C1 segment of cervical spinal cord (tissue), 14 donors: ENCODE measurements at regions not wholly inside any gene's neighbourhood (a gene's known extent, or its start where the extent isn't known, plus 50 kb on each side); places are given as distances from the start of the nearest gene placed in this dataset.
A peak's percentile ranks its signal among the peaks of the same experiment; 100 is the strongest.

Source experiments
- DNase-seq, 14 donors: peaks; one replicate each; lab custom pipeline; 2025; lab: John Stamatoyannopoulos, UW

DNA sequence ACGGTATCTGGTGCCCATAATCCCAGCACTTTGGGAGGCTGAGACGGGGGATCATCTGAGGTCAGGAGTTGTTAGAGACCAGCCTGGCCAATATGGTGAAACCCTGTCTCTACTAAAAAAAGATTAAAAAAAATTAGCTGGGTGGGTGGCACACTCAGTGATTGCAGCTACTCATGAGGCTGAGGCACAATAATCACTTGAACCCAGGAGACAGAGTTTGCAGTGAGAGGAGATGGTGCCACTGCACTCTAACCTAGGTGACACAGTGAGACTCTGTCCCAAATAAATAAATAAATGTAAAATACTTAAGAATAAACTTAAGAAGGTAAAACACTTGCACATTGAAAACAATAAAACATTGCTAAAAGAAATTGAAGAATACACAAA is 90.4 kb downstream of the ZNF280B start:
- DNase-seq, result no peak

DNA sequence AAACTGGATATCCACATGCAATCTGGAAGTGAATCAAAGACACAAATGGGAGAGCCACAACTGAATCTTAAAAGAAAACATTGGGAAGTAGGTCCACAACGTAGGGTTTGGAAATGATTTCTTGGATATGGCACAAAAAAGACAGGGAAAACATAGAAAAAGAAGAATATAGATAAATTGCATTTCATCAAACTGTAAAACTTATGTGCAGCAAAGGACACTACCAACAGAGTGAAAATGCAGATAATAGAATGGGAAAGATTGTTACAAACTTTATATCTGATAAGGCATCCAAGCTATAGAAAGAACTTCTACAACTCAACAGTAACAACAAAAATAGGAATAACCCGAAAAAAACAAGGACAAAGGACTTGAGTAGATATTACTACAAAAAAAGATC is 89.6 kb downstream of the ZNF280B start:
- DNase-seq, result no peak

DNA sequence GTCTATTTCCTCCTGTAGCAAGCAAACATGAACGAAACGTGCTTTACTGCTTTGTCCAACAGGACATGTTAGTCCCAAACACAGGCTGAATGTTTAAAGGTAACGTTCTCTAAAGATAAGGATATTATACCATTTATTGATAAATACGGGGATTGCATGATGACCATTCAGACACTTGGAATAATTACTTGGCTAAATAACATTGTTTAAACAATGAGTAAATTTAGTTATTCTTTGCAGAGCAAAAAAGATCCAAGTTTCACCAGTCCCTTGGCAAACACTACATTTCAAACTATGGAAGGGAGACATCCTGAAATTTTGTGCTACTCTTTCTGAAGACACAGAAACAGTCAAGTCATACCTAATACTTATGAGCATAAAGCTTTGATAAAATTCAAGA is 88.0 kb downstream of the ZNF280B start:
- DNase-seq, result no peak

DNA sequence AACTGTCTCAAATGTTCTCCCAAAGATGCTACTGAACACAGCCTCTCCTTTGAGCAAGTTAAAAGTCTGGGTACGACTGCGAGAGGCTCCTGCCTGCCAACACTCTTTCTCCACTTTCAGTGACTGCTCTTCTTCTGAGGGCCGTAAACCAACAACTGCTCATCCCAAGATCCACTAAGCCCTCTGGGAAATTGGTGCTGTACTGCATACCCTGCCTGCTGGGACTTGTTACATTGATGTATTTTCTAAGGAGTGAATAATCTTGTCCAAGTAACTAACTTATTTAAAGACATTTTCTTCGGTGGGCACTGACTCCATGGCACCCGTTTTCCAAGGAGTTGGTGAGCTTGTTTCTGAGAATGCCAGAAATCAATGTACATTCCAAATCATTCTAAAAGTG is 87.2 kb downstream of the ZNF280B start:
- DNase-seq, result no peak

DNA sequence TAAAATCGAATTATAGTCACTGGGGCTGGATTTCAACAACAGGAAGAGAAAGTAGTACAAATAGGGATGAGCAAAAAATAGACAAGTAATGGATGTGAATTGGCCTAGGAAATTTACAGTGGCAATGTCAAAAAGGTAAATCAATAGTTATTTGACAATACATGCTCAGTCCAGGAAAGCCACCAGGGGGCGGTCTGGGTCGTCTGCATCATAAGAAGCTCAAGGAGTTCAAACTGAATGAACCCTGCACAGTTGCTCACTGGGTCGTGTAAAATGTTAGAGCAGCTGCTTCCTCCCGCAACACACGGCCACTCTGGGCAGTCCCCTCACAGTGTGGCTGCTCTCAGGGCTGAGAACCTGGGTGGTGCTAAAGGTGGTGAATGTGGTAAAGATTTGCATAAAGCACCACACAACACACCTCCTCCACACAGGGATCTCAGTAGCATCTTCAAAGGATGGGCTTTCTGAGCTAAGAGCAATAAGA is 85.9 kb downstream of the ZNF280B start:
- DNase-seq, result peak in 7 of 14 donors; percentile 12 to 43 (median 25)

DNA sequence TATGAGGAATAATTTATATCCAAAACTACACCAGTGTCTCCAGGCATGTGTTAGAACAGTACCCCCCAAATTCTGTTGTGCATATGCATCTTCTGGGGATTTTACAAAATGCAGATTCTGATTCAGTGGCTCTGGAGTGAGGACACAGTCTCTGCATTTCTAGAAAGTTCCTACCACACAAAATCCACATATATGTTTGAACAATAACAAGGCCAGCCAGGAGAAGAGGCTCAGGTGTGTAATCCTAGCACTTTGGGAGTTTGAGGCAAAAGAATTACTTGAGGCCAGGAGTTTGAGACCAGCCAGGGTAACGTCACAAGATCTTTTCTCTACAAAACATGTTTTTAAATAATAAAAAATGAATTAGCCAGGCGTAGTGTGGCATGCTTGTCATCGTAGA is 84.9 kb downstream of the ZNF280B start:
- DNase-seq, result no peak

DNA sequence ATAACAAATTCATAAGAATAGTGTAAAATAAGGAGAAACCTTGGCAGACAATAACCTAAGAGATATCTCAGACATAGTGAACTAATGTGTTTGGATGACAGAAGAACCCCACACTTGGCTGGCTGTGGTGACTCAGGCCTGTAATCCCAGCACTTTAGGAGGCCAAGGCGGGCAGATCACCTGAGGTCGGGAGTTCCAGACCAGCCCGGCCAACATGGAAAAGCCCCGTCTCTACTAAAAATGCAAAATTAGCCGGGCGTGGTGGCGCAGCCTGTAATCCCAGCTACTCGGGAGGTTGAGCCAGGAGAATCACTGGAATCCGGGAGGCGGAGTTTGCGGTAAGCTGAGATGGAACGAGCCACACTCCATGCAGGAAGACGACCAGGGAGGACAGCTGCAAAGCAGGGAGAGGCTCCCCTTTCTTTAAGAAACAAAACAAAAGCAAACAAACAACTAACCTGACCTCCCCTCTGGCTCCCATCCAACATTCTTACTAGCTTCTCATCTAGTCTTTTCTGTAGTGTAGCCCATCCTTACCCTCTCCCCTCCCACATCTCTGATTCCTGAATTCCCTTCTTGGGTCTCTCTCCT is 84.2 kb downstream of the ZNF280B start:
- DNase-seq, result no peak

DNA sequence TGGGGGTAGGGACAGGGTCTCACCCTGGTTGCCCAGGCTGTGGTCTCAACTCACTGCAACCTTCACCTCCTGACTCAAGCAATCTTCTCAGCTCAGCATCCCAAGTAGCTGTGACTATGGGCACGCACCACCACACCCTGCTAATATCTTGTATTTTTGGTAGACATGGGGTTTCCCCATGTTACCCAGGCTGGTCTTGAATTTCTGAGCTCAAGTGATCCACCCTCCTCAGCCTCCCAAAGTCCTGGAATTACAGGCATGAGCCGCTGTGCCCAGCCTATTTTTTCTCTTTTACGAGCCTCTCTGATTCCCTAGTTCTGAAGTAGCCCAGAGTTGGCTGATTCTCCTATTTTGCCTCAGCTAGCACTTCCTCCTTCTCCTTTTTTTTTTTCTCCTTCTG is 83.6 kb downstream of the ZNF280B start:
- DNase-seq, result no peak

DNA sequence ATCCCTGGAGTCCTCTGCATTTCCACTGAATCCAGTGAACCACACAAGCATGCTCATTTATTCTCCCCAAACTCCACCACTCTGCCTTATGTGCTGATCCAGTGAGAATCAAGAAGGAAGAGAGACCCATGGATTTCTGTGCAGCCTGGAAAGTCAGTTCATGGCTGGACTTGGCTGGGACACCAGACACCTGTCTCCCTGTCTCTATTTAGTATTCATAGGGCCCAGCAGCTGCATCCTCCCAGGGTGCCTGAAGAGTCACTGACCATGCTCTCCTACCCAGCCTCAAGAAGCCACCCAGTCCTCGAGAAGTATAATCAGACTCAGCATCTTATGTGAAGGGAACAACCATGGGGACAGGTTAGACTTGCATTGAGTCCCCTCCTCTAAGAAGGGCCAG is 83.2 kb downstream of the ZNF280B start:
- no peak for DNase-seq

DNA sequence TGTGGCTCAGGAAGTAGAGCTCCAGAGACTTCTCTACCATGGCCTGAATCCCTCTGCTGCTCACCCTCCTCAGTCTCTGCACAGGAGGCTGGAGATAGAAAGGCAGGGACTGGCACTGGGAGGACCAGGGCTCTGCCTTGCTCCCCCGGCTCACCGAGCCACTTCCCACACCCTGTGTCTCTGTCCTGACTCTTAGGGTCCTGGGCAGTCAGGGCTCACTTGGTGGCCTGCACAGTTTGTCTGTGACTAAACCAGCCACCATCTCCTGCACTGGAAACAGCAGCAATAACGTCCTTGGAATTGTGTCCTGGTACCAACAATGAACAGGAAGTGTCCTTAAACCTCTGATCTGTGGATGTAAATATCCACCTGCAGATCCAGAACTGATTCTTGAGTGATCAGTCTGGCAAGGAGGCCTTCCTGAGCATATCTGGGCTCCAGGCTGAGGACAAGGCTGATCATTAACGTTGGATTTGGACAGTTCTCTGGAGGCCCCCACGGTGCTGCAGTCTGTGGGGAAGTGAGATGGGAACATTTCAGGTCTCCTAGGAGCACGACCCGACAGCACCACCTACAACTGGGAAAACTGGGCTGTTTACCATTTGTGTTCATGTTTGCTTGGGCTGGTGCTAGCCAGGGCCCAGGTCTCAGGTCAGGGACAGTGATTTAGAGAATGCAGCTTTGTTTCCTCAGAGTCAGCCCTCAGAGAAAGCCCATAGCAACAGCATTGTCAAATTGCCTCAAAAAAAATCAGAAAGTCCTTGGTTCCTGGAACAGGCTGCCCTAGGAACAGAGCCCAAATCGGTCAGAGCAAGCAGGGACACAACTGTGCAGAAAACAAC is 82.5 kb downstream of the ZNF280B start:
- DNase-seq, result no peak

DNA sequence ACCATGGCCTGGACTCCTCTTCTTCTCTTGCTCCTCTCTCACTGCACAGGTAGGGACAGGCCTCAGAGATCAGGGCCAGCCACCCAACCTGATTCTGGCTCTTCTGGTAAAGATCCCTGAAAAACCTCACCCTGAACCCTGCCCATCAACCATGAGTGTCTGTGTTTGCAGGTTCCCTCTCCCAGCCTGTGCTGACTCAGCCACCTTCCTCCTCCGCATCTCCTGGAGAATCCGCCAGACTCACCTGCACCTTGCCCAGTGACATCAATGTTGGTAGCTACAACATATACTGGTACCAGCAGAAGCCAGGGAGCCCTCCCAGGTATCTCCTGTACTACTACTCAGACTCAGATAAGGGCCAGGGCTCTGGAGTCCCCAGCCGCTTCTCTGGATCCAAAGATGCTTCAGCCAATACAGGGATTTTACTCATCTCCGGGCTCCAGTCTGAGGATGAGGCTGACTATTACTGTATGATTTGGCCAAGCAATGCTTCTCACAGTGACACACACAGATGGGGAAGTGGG is 80.9 kb downstream of the ZNF280B start:
- DNase-seq, result no peak

DNA sequence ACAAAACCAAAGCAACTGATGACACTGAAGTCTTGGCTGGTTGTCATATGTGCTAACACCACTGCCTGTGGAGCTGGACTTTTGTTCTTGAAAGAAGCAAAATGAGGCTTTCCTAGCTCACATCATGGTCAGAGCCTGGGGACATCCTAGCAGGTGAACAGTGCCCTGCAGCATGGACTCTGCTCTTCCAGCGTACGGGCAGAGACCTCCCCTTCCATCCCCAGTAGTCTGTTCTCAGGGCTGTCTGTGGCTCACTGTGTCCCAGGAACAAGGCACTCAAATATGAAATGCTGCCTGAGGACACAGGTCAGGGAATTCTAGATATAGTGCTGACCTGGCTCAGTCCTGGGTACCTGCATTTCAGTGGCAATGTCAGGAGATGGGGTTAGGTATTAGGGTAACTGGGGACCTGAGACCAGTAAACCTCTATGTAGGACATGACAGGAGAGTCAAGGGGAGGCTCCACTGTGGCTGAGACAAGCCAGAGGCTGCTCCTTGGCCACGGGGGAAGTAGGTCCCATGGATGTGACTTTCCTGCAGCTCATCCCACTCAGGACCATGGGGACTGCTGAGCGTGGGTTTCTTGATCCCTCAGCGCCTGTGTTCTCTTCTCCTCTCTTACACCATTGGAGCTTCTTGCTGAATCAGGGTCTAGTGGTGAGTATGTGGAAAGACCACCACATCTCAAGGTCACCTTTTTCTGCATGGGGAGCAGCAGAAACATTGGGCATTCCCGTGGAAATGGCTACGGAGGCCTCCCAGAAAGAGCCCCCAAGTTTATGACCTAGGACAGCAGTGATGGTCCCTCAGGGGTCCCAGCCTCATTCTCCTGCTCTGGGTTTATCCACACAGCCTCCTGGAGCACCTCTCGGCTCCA is 80.1 kb downstream of the ZNF280B start:
- DNase-seq, result no peak

DNA sequence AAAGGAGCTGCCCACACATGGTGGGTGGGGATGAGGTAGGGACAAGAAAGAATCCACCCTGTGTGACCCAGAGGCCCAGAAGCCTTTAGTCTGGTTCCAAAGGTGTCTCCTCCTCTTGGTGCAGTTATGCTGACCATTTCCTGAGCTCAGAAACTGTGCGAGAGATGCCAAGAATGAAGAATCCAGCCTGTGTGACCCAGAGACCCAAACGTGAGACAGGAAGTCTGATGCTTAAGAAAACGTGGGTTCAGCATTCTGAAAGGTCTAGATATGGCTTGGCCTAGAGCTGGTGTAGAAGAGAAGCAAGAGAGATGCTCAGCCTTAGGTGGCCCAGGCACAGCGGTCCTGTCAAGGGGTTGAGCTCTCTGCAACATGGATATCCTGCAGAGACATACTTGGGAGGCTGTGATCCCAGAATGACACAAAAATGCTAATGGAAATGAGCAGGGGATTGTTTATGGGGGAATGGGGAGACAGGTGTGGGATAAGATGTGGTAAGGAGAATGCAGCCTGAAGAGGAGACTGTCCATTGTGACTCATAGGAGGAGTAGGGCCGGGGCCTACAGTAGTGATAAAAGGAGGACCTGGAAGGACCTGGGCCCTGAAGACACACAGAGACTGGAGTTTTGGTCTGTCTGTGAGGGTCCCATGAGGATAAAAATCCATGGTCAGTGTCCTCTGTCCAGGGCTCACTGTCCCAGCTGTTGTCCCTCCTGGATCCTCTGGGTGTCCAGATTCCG is 79.0 kb downstream of the ZNF280B start:
- DNase-seq, result no peak

DNA sequence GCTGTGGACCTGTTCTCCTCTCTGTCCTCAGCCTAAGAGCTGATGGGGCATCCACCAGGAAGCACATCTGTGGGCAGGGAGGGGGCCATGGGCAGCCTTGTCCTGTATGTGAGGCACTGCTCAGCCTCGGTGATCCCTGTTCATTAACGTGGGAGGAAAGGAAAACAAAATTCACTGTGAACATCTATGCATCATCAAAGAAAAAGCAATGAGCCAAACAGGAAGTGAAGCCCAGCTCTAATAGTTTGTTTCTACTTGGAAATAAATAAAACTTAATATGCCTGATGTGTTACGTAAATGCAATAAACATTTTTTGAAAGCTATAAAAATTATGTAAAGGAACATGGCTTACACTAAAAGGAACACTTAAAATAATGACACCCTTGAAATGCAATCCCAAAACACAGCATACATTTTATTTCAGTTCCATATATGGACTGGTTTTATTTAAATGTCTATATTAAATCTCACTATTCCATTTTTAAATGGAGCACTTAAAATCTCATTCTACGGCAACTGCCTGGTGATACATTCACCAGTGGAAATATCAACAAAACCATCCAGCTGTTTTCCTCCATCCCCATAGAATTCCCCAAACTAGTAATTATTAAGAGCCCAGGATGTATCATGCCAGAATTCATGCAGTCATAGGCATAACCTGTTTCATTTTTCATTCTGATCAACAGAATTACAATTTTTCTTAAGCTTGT is 78.3 kb downstream of the ZNF280B start:
- DNase-seq, result no peak

DNA sequence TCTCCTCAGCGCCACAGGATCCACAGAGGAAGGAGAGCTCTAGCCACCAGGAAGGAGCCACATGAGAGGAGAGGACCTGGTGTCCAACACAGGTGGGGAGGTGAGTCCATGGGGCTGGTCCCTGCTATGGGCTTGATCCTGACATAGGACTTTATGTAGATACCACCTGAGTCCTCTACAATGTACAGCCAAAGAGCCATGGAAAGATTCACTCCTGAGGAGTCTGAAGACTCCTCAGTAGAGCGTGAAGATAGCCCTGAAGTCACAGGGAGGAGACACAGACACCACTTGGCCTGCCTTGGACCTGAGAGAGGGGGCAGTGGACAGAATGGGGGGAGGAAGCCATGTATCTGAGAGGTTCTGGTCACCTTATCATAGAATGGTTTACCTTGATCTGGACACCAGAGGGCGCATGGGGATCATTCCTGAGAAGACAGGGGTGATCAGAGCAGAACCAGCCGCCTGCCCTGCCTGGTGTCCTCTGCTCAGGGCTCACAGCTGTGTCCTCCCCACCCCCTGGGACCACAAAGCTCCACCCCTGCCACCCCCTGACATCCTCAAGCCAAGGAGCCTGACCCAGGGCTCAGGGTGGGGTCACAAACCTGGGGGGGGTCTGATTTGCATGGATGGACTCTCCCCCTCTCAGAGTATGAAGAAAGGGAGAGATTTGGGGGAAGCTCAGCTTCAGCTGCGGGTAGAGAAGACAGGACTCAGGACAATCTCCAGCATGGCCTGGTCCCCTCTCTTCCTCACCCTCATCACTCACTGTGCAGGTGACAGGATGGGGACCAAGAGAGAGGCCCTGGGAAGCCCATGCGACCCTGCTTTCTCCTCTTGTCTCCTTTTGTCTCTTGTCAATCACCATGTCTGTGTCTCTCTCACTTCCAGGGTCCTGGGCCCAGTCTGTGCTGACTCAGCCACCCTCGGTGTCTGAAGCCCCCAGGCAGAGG is 77.0 kb downstream of the ZNF280B start:
- peak in 6 of 14 donors; percentile 28 to 50 (median 34) for DNase-seq

DNA sequence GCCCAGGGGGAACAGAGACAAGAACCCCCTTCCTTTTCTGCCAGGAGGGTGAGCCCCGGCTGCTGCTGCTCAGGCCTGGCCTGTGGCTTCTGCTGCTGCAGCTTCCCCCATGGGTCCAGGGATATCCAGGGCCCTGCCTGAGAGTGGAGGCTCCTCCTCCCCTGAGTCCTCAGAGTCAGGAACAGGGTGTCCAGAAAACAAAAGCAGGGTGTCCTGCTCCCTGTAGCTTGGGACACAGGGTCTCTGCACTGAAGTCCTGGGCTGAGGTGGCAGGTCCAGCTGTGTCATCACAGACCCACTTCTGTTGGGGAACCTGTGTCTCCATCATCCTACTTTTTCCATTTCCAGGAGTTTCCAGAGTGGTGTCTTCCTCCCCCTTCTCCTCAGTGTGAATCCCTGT is 76.1 kb downstream of the ZNF280B start:
- no peak for DNase-seq

DNA sequence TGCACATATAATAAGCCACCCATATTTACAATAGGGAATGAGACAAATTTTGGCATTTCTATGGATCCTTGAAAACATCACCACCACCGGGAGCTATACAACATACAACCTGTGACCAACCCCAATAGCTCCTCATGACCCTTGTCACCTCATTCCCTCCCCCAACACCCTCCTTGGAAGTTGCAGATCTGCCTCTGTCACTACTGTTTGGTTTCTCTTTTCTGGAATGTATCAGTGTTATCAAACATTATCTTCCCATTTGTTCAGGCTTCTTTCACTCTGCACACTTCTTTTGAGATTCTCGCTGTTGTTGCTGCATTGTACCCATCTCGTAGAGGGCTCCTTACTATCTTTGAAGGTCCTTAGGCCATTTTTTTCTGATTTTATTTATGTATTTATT is 75.6 kb downstream of the ZNF280B start:
- no peak for DNase-seq

DNA sequence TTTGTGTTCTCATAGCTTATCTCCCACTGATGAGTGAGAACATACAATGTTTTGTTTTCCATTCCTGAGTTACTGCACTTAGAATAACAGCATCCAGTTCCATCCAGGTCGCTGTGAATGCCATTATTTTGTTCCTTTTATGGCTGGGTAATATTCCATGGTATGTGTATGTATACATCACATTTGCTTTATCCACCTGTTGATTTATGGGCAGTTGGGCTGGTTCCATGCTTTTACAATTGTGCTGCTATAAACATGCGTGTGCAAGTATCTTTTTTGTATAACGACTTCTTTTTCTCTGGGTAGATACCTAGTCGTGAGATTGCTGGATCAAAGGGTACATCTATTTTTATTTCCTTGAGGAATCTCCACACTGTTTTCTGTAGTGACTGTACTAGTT is 74.8 kb downstream of the ZNF280B start:
- no peak for DNase-seq
